HG03196 (cell line): ENCODE measurements at regions not wholly inside any gene's neighbourhood (a gene's known extent, or its start where the extent isn't known, plus 50 kb on each side); places are given as distances from the start of the nearest gene placed in this dataset.
"Not testable (repeated sequence)": the region's sequence is repeated elsewhere in the genome, so short reads cannot be mapped to it uniquely, and the experiment has no call there.

Experiments
- ATAC-seq: cut with Tn5 transposase; IDR thresholded peaks from one replicate; pipeline ENCODE4 v1.9.1; 2021; ENCODE audit not compliant: unreplicated experiment

GRCh38 chr14:34302654-34303053, 159.4 kb downstream of the SPTSSA start:
- no peak for ATAC-seq

GRCh38 chr14:34300882-34301734, 160.9 kb downstream of the SPTSSA start:
- no peak for ATAC-seq

GRCh38 chr14:34300330-34300729, 161.7 kb downstream of the SPTSSA start:
- ATAC-seq, result no peak

GRCh38 chr14:34299360-34299759, 162.7 kb downstream of the SPTSSA start:
- ATAC-seq, result no peak

- ATAC-seq, result no peak
Observed at GRCh38 chr14:34297786-34298520, 164.1 kb downstream of the SPTSSA start.

- ATAC-seq, result no peak
Observed at GRCh38 chr14:34283590-34283989, 178.4 kb downstream of the SPTSSA start.

GRCh38 chr14:34277191-34277590, 184.8 kb downstream of the SPTSSA start:
- no peak for ATAC-seq

GRCh38 chr14:34275530-34275929, 186.5 kb downstream of the SPTSSA start:
- no peak for ATAC-seq

- no peak for ATAC-seq
Observed at GRCh38 chr14:34275078-34275477, 187.0 kb downstream of the SPTSSA start.

GRCh38 chr14:34273716-34274115, 188.3 kb downstream of the SPTSSA start:
- not testable (repeated sequence) for ATAC-seq

GRCh38 chr14:34270361-34270760, 191.7 kb downstream of the SPTSSA start:
- no peak for ATAC-seq

GRCh38 chr14:34266344-34266743, 195.7 kb downstream of the SPTSSA start:
- no peak for ATAC-seq

- ATAC-seq, result no peak
Observed at GRCh38 chr14:34262127-34262910, 199.7 kb downstream of the SPTSSA start.

- no peak for ATAC-seq
Observed at GRCh38 chr14:34259996-34260395, 202.0 kb downstream of the SPTSSA start.

GRCh38 chr14:34258318-34258717, 203.7 kb downstream of the SPTSSA start:
- ATAC-seq, result no peak

- ATAC-seq, result no peak
Observed at GRCh38 chr14:34257505-34257904, 204.5 kb downstream of the SPTSSA start.

- no peak for ATAC-seq
Observed at GRCh38 chr14:34256223-34256622, 205.8 kb downstream of the SPTSSA start.

- no peak for ATAC-seq
Observed at GRCh38 chr14:34254571-34254970, 207.5 kb downstream of the SPTSSA start.

GRCh38 chr14:34254031-34254430, 208.0 kb downstream of the SPTSSA start:
- no peak for ATAC-seq

- no peak for ATAC-seq
Observed at GRCh38 chr14:34252227-34252626, 209.8 kb downstream of the SPTSSA start.

GRCh38 chr14:34251662-34252061, 210.4 kb downstream of the SPTSSA start:
- ATAC-seq, result no peak
